Ovary (tissue), 7 donors: ENCODE measurements at regions not wholly inside any gene's neighbourhood (a gene's known extent, or its start where the extent isn't known, plus 50 kb on each side); places are given as distances from the start of the nearest gene placed in this dataset.
"Not testable (repeated sequence)": the region's sequence is repeated elsewhere in the genome, so short reads cannot be mapped to it uniquely, and the experiment has no call there.

ENCODE experiments used
- DNase-seq, 5 donors: peaks; one replicate each; pipeline ENCODE4 v3.0.0-alpha.2; 2019 to 2020
- H3K27ac ChIP-seq, 2 donors: fragments of 200-600 bp; one replicate each; pipeline versions ENCODE4 v1.5.1 to v1.8.0; 2019 to 2022
- H3K27me3 ChIP-seq: fragments of 200-600 bp; one replicate; pipeline ENCODE4 v1.8.0; 2022
- H3K36me3 ChIP-seq: fragments of 200-600 bp; sonication (generic); one replicate; pipeline ENCODE4 v1.5.1; 2019
- H3K4me1 ChIP-seq: one replicate; pipeline ENCODE4 v1.8.1; 2013; ENCODE audit warnings: mild to moderate bottlenecking, moderate library complexity; ENCODE audit not compliant: insufficient read depth
- H3K4me3 ChIP-seq: fragments of 200-600 bp; sonication (generic); one replicate; pipeline ENCODE4 v1.5.1; 2017
- H3K9me3 ChIP-seq, 2 donors: fragments of 200-600 bp in 1 of 2; sonication (generic) in 1 of 2; one replicate each; pipeline versions ENCODE4 v1.5.1 to v1.8.1; 2013 to 2019; ENCODE audit warnings: mild to moderate bottlenecking in 1 of 2, moderate library complexity in 1 of 2
- CTCF ChIP-seq, 3 donors: fragments of 450-650 bp in 2 of 3; fragments of 200-600 bp in 1 of 3; IDR thresholded peaks; one replicate each; pipeline versions ENCODE4 v1.5.1 to v1.8.0; 2016 to 2022; ENCODE audit warnings: antibody characterized with exemption in 3 of 3, mild to moderate bottlenecking in 1 of 3
- EP300 ChIP-seq: sonication (generic); formaldehyde crosslinking; IDR thresholded peaks from one replicate; pipeline ENCODE4 v1.6.1; 2017; ENCODE audit warnings: antibody characterized with exemption
- POLR2A ChIP-seq: fragments of 450-650 bp; IDR thresholded peaks from one replicate; pipeline ENCODE4 v1.6.1; 2017; ENCODE audit warnings: antibody characterized with exemption, mild to moderate bottlenecking, moderate library complexity
- WGBS, 3 donors: extraction: QIAGEN DNeasy Blood & Tissue Kit in 1 of 3; methylation state at CpG; one replicate each; pipeline versions ENCODE4 v1.1.5 to v1.1.7; 2013 to 2017; 5-methylcytosine and 5-hydroxymethylcytosine counted together
- intact Hi-C, 4 donors: fragments of 100-400 bp; cut with DNase I; formaldehyde crosslinking; loops; one replicate each; pipeline versions ENCODE4 v1.11.0 to v1.15.1; 2022 to 2023
- donor health status: DM: no; HTN: no; CAD: no; lungs with moderate emphysema.
- donor health status: DM: no; HTN: no; CAD: no.
- donor health status: Bipolar disorder and iron deficiency.
- donor health status: DM: no; HTN: no; CAD: no.
- donor health status: DM: yes; HTN: yes; CAD: no.

- TF ChIP-seq POLR2A (no peak), EP300 (no peak), CTCF (IDR thresholded peaks at IDR 0.05) (no peak)
- H3K4me3 ChIP-seq, result no peak overlapping the region
- no peak for DNase-seq
- H3K27ac ChIP-seq, result no peak overlapping the region
- 92 to 98% (median 92%) methylated on average over 2 of the region's 2 CpGs for WGBS, 3 donors
- no peaks in the 10 kb centered on the region for H3K4me1 ChIP-seq
- H3K27me3 ChIP-seq, result no peaks in the 10 kb centered on the region
- intact Hi-C loops, result no loop called here
- H3K9me3 ChIP-seq, result no peaks in the 10 kb centered on the region
- H3K36me3 ChIP-seq, result no peaks in the 10 kb centered on the region
Measured at GRCh38 chr6:91911945-91912344, 1325.1 kb upstream of the MAP3K7 start.

DNA sequence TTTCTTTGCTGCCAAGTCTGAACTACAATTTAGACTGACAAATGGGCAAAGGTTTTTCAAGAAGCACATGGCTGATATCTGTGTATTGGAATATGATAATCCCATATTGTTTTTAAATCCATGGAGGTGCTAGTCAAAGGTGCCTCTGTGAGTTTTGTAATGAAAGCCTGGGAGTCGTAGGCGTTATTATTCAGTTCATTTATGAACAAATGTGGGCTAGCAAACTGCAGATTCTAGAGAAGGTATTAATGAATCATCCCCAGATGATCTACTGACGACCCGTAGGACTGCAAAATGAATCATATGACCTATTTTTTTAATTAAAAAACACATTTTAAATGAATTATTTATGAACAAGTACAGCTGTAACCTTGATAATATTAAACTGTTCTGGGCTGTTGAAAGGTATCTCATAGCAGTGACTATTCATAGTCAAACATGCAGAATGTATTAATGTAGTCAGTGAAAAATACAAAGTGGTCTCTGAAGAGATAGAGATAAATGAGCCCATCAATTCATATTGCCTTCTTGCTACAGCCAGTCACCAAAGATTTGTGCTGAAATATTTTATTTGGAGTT, 1317.8 kb upstream of the MAP3K7 start:
- no peaks in the 10 kb centered on the region for H3K27me3 ChIP-seq
- no peaks in the 10 kb centered on the region for H3K4me1 ChIP-seq
- H3K4me3 ChIP-seq, result no peak overlapping the region
- no peak overlapping the region for H3K27ac ChIP-seq
- WGBS, 3 donors, result 51 to 72% (median 54%) methylated on average over 4 of the region's 4 CpGs
- TF ChIP-seq POLR2A (no peak), EP300 (no peak)
- no peaks in the 10 kb centered on the region for H3K9me3 ChIP-seq
- H3K36me3 ChIP-seq, result no peaks in the 10 kb centered on the region
- no peak for DNase-seq
- intact Hi-C loops, result no loop called here

GRCh38 chr6:91895599-91896285, 1308.9 kb upstream of the MAP3K7 start:
- TF ChIP-seq CTCF (IDR thresholded peaks at IDR 0.05), result no peak
- no peak for TF ChIP-seq POLR2A
- no peak for TF ChIP-seq EP300
- Histone ChIP-seq H3K27ac (no peak overlapping the region), H3K36me3 (no peaks in the 10 kb centered on the region), H3K4me1 (no peaks in the 10 kb centered on the region), H3K4me3 (no peak overlapping the region), H3K27me3 (no peaks in the 10 kb centered on the region), H3K9me3 (no peaks in the 10 kb centered on the region)
- intact Hi-C loops, result no loop called here
- no peak for DNase-seq
- 27 to 43% (median 33%) methylated on average over 6 of the region's 6 CpGs for WGBS, 3 donors

- H3K27ac ChIP-seq, result no peak overlapping the region
- intact Hi-C loops, result no loop called here
- TF ChIP-seq EP300, result no peak
- TF ChIP-seq CTCF (IDR thresholded peaks at IDR 0.05), result no peak
- no peak for TF ChIP-seq POLR2A
- peaks cover 0 to 11% of the 10 kb centered on the region in 2 donors for H3K9me3 ChIP-seq
- 69 to 98% (median 69%) methylated on average over 2 of the region's 2 CpGs for WGBS, 3 donors
- H3K4me3 ChIP-seq, result no peak overlapping the region
- no peaks in the 10 kb centered on the region for H3K4me1 ChIP-seq
- no peaks in the 10 kb centered on the region for H3K36me3 ChIP-seq
- no peaks in the 10 kb centered on the region for H3K27me3 ChIP-seq
- no peak for DNase-seq
Measured at GRCh38 chr6:91886183-91886795, 1299.4 kb upstream of the MAP3K7 start.

GRCh38 chr6:91881791-91882190, 1294.9 kb upstream of the MAP3K7 start:
- H3K36me3 ChIP-seq, H3K9me3 ChIP-seq, H3K27ac ChIP-seq, DNase-seq, H3K4me3 ChIP-seq, H3K27me3 ChIP-seq, H3K4me1 ChIP-seq, intact Hi-C loops: not testable (repeated sequence)
- 91 to 95% (median 92%) methylated on average over 13 to 16 of the region's 16 CpGs for WGBS, 3 donors
